DMS79 treated with DMSO at 0.1 percent for 48 hours (cell line): ENCODE measurements at regions not wholly inside any gene's neighbourhood (a gene's known extent, or its start where the extent isn't known, plus 50 kb on each side); places are given as distances from the start of the nearest gene placed in this dataset.
"Not testable (repeated sequence)": the region's sequence is repeated elsewhere in the genome, so short reads cannot be mapped to it uniquely, and the experiment has no call there.

ENCODE experiments used
- DNase-seq: peaks from one replicate; lab custom pipeline; 2025; lab: John Stamatoyannopoulos, UW

- DNase-seq, result no peak
Measured at GRCh38 chr1:201726700-201727099, 102.3 kb upstream of the IPO9 start.

- no peak for DNase-seq
Measured at GRCh38 chr1:201728731-201729130, 100.2 kb upstream of the IPO9 start.

- DNase-seq, result no peak
Measured at GRCh38 chr1:201729973-201730608, 98.9 kb upstream of the IPO9 start.

GRCh38 chr1:201730611-201731010, 98.3 kb upstream of the IPO9 start:
- no peak for DNase-seq

- no peak for DNase-seq
Measured at GRCh38 chr1:201731142-201731541, 97.8 kb upstream of the IPO9 start.

- no peak for DNase-seq
Measured at GRCh38 chr1:201731592-201731991, 97.4 kb upstream of the IPO9 start.

GRCh38 chr1:201732351-201732750, 96.6 kb upstream of the IPO9 start:
- no peak for DNase-seq

GRCh38 chr1:201734221-201734620, 94.7 kb upstream of the IPO9 start:
- DNase-seq, result not testable (repeated sequence)

- DNase-seq, result no peak
Measured at GRCh38 chr1:201734786-201735185, 94.2 kb upstream of the IPO9 start.

- DNase-seq, result no peak
Measured at GRCh38 chr1:201736707-201737320, 92.1 kb upstream of the IPO9 start.

- no peak for DNase-seq
Measured at GRCh38 chr1:201737352-201738060, 91.5 kb upstream of the IPO9 start.

GRCh38 chr1:201739080-201739479, 89.9 kb upstream of the IPO9 start:
- DNase-seq, result no peak

GRCh38 chr1:201739492-201740085, 89.4 kb upstream of the IPO9 start:
- no peak for DNase-seq

- no peak for DNase-seq
Measured at GRCh38 chr1:201740086-201740541, 88.8 kb upstream of the IPO9 start.

- no peak for DNase-seq
Measured at GRCh38 chr1:201740670-201741111, 88.3 kb upstream of the IPO9 start.

GRCh38 chr1:201741763-201742342, 87.1 kb upstream of the IPO9 start:
- no peak for DNase-seq

- no peak for DNase-seq
Measured at GRCh38 chr1:201742476-201742875, 86.5 kb upstream of the IPO9 start.

GRCh38 chr1:201742955-201743805, 85.8 kb upstream of the IPO9 start:
- DNase-seq, result no peak

- no peak for DNase-seq
Measured at GRCh38 chr1:201745023-201745422, 83.9 kb upstream of the IPO9 start.

GRCh38 chr1:201746156-201746555, 82.8 kb upstream of the IPO9 start:
- DNase-seq, result no peak

- DNase-seq, result no peak
Measured at GRCh38 chr1:201747261-201747660, 81.7 kb upstream of the IPO9 start.

- no peak for DNase-seq
Measured at GRCh38 chr1:201748335-201748734, 80.6 kb upstream of the IPO9 start.
